HG03196 (cell line): ENCODE measurements at regions not wholly inside any gene's neighbourhood (a gene's known extent, or its start where the extent isn't known, plus 50 kb on each side); places are given as distances from the start of the nearest gene placed in this dataset.

Experiments
- ATAC-seq: cut with Tn5 transposase; IDR thresholded peaks from one replicate; pipeline ENCODE4 v1.9.1; 2021; ENCODE audit not compliant: unreplicated experiment

- ATAC-seq, result no peak
Measured at GRCh38 chr13:76715075-76715474, 171.1 kb downstream of the KCTD12 start.

GRCh38 chr13:76713280-76713679 is 172.9 kb downstream of the KCTD12 start:
- no peak for ATAC-seq

- no peak for ATAC-seq
Measured at GRCh38 chr13:76711550-76712182, 174.5 kb downstream of the KCTD12 start.

- no peak for ATAC-seq
Measured at GRCh38 chr13:76709851-76710250, 176.4 kb downstream of the KCTD12 start.

GRCh38 chr13:76708138-76708688 is 178.0 kb downstream of the KCTD12 start:
- ATAC-seq, result no peak

GRCh38 chr13:76707360-76707759 is 178.8 kb downstream of the KCTD12 start:
- no peak for ATAC-seq

- no peak for ATAC-seq
Measured at GRCh38 chr13:76703621-76704288, 182.4 kb downstream of the KCTD12 start.

GRCh38 chr13:76703216-76703615 is 183.0 kb downstream of the KCTD12 start:
- no peak for ATAC-seq

GRCh38 chr13:76697288-76697687 is 188.9 kb downstream of the KCTD12 start:
- ATAC-seq, result no peak

GRCh38 chr13:76696370-76696769 is 189.8 kb downstream of the KCTD12 start:
- ATAC-seq, result no peak

- ATAC-seq, result no peak
Measured at GRCh38 chr13:76693086-76693485, 193.1 kb downstream of the KCTD12 start.

- no peak for ATAC-seq
Measured at GRCh38 chr13:76692346-76692745, 193.9 kb downstream of the KCTD12 start.

- no peak for ATAC-seq
Measured at GRCh38 chr13:76690611-76691010, 195.6 kb downstream of the KCTD12 start.

GRCh38 chr13:76687467-76687866 is 198.7 kb downstream of the KCTD12 start:
- no peak for ATAC-seq

GRCh38 chr13:76685938-76686337 is 200.3 kb downstream of the KCTD12 start:
- no peak for ATAC-seq

GRCh38 chr13:76684336-76684735 is 201.9 kb downstream of the KCTD12 start:
- no peak for ATAC-seq

GRCh38 chr13:76683854-76684253 is 202.4 kb downstream of the KCTD12 start:
- ATAC-seq, result no peak

GRCh38 chr13:76683168-76683567 is 203.0 kb downstream of the KCTD12 start:
- ATAC-seq, result no peak

GRCh38 chr13:76680112-76680511 is 206.1 kb downstream of the KCTD12 start:
- ATAC-seq, result no peak

GRCh38 chr13:76677043-76677442 is 209.2 kb downstream of the KCTD12 start:
- ATAC-seq, result no peak

- no peak for ATAC-seq
Measured at GRCh38 chr13:76672420-76672819, 213.8 kb downstream of the KCTD12 start.

- ATAC-seq, result no peak
Measured at GRCh38 chr13:76668716-76669115, 217.5 kb downstream of the KCTD12 start.

- no peak for ATAC-seq
Measured at GRCh38 chr13:76668141-76668540, 218.1 kb downstream of the KCTD12 start.
